Panc1 (cell line): ENCODE measurements at regions not wholly inside any gene's neighbourhood (a gene's known extent, or its start where the extent isn't known, plus 50 kb on each side); places are given as distances from the start of the nearest gene placed in this dataset.

Source experiments
- ATAC-seq: fragments of 200-7000 bp; cut with Tn5 transposase; 2 replicates; pipeline ENCODE4 v1.9.1; 2020; ENCODE audit warnings: mild to moderate bottlenecking, moderate library complexity
- BruUV-seq: library from RNA; stranded (reverse); fragments of 400-500 nt; replicated peaks from 2 replicates; lab custom pipeline; 2021; lab: Mats Ljungman, UMichigan
- CTCF ChIA-PET: fragments of 300-600 bp; sonication (Branson Sonifier 250); formaldehyde crosslinking; loops from one replicate; lab custom pipeline; 2022; ENCODE audit warnings: antibody characterized with exemption; lab: Charles Lee
- POLR2A ChIA-PET: fragments of 300-600 bp; sonication (Branson Sonifier 250); formaldehyde crosslinking; loops from one replicate; lab custom pipeline; 2022; ENCODE audit warnings: antibody characterized with exemption; lab: Charles Lee
- DNase-seq: peaks from one replicate; pipeline ENCODE4 v3.0.0-alpha.2; 2010; ENCODE audit warnings: low read depth, low spot score
- H3K27ac ChIP-seq: 2 replicates; pipeline ENCODE4 v1.5.1; 2011; ENCODE audit warnings: mild to moderate bottlenecking, low read length, inconsistent platforms
- H3K27me3 ChIP-seq: fragments of 200-500 bp; sonication (Bioruptor generic); 2 replicates; pipeline ENCODE4 v1.6.0; 2014; ENCODE audit warnings: low read length, inconsistent platforms; ENCODE audit not compliant: control insufficient read depth, insufficient read depth
- H3K36me3 ChIP-seq: fragments of 200-500 bp; sonication (Bioruptor generic); 2 replicates; pipeline ENCODE4 v1.5.1; 2014; ENCODE audit warnings: inconsistent platforms, mild to moderate bottlenecking, low read length, moderate library complexity; ENCODE audit not compliant: control insufficient read depth, insufficient read depth
- H3K4me1 ChIP-seq: 2 replicates; pipeline ENCODE4 v1.5.1; 2011; ENCODE audit warnings: inconsistent platforms, mild to moderate bottlenecking, low read length, moderate library complexity; ENCODE audit not compliant: control insufficient read depth, insufficient read depth
- H3K4me3 ChIP-seq, 2 experiments: 2 replicates each; pipeline ENCODE4 v1.5.1; 2011 to 2012; ENCODE audit warnings: low read depth in 2 of 2, low read length in 2 of 2, mild to moderate bottlenecking in 2 of 2, inconsistent platforms in 1 of 2, moderate library complexity in 1 of 2
- H3K9me3 ChIP-seq: fragments of 200-500 bp; sonication (Bioruptor generic); 2 replicates; pipeline ENCODE4 v1.5.1; 2014; ENCODE audit warnings: low read depth, mild to moderate bottlenecking, inconsistent platforms, low read length, moderate library complexity; ENCODE audit not compliant: control insufficient read depth, insufficient read depth
- POLR2AphosphoS5 ChIP-seq: IDR thresholded peaks from 2 replicates; pipeline ENCODE4 v1.6.1; 2012; ENCODE audit warnings: mild to moderate bottlenecking, low read depth, low read length, moderate library complexity
- REST ChIP-seq, 2 experiments: IDR thresholded peaks; 2 replicates each; pipeline ENCODE4 v1.6.1; 2011 to 2012; ENCODE audit warnings: low read depth in 2 of 2, control low read depth in 1 of 2, low read length in 1 of 2, mild to moderate bottlenecking in 1 of 2, moderate library complexity in 1 of 2; ENCODE audit not compliant: insufficient read depth in 1 of 2
- SIN3A ChIP-seq: IDR thresholded peaks from 2 replicates; pipeline ENCODE4 v1.6.1; 2012; ENCODE audit warnings: low read depth, mild to moderate bottlenecking, low read length, moderate library complexity, borderline replicate concordance; ENCODE audit not compliant: insufficient read depth
- TCF7L2 ChIP-seq: IDR thresholded peaks from 2 replicates; pipeline ENCODE4 v1.6.1; 2011; ENCODE audit warnings: mild to moderate bottlenecking, low read depth, low read length, inconsistent platforms
- in situ Hi-C: cut with HindIII; loops from 2 replicates; pipeline ENCODE4 v1.10.0; 2016; ENCODE audit warnings: low sequenced_read_pairs, low pct_unique_long_range_greater_than_20kb
- intact Hi-C: fragments of 100-400 bp; cut with micrococcal nuclease; formaldehyde crosslinking; loops from one replicate; pipeline ENCODE4 v1.10.0; 2022; ENCODE audit not compliant: unreplicated experiment
- TF ChIP-seq, protein P1 (sequence below): fragments of 450-650 bp; IDR thresholded peaks from 2 replicates; pipeline ENCODE4 v1.5.1; 2017; ENCODE audit warnings: mild to moderate bottlenecking

DNA sequence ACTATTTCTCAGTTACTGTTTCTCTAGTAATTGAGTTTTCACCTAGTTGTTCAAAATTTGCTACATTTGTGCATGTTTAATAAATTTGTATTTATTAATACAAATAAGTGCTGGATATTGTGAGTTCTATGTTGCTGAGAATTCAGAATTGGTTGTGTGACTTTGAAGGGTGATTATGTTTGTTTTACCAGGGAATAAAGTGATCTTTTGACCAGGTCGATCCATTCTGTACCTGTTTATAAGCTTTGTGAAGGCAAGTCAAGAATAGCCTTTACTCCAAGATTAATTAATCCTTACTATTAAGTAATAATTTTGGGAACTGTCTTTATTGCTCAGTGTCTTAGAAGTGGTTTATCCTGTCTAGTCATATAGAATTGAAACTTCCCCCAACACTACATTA, 230.0 kb upstream of the GYPC start:
- ChIA-PET CTCF (no interaction called here), POLR2A (no interaction called here)
- intact Hi-C loops: no loop called here
- in situ Hi-C loops: no loop called here
- BruUV-seq: no TSS peak
- 0 out of 2 replicates have a peak, but pooled peaks cover 5% of the 10 kb centered on the region for H3K9me3 ChIP-seq
- no peak overlapping the region for H3K27ac ChIP-seq
- ATAC-seq: no peak
- H3K27me3 ChIP-seq: no peaks in the 10 kb centered on the region
- H3K36me3 ChIP-seq: no peaks in the 10 kb centered on the region
- TF ChIP-seq POLR2AphosphoS5: no peak
- TF ChIP-seq REST (IDR thresholded peaks at IDR 0.05; ENCODE audit: insufficient read depth in 1 of 2, low read depth in 2 of 2, low read length in 1 of 2): no peak
- TF ChIP-seq, protein P1, sequence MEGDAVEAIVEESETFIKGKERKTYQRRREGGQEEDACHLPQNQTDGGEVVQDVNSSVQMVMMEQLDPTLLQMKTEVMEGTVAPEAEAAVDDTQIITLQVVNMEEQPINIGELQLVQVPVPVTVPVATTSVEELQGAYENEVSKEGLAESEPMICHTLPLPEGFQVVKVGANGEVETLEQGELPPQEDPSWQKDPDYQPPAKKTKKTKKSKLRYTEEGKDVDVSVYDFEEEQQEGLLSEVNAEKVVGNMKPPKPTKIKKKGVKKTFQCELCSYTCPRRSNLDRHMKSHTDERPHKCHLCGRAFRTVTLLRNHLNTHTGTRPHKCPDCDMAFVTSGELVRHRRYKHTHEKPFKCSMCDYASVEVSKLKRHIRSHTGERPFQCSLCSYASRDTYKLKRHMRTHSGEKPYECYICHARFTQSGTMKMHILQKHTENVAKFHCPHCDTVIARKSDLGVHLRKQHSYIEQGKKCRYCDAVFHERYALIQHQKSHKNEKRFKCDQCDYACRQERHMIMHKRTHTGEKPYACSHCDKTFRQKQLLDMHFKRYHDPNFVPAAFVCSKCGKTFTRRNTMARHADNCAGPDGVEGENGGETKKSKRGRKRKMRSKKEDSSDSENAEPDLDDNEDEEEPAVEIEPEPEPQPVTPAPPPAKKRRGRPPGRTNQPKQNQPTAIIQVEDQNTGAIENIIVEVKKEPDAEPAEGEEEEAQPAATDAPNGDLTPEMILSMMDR: no peak
- TF ChIP-seq SIN3A: no peak
- TF ChIP-seq TCF7L2: no peak
- no peak for DNase-seq
- no peaks in the 10 kb centered on the region for H3K4me1 ChIP-seq
- H3K4me3 ChIP-seq: no peak overlapping the region

GRCh38 chr2:126429103-126429502, 226.9 kb upstream of the GYPC start:
- TF ChIP-seq, protein P1: no peak
- TF ChIP-seq REST (IDR thresholded peaks at IDR 0.05; ENCODE audit: insufficient read depth in 1 of 2, low read depth in 2 of 2, low read length in 1 of 2) (no peak), POLR2AphosphoS5 (no peak), SIN3A (no peak), TCF7L2 (no peak)
- Histone ChIP-seq H3K4me3 (no peak overlapping the region), H3K27ac (no peak overlapping the region), H3K27me3 (no peaks in the 10 kb centered on the region), H3K4me1 (no peaks in the 10 kb centered on the region), H3K36me3 (no peaks in the 10 kb centered on the region), H3K9me3 (0 out of 2 replicates have a peak, but pooled peaks cover 4% of the 10 kb centered on the region)
- ATAC-seq: no peak
- in situ Hi-C loops: no loop called here
- DNase-seq: no peak
- ChIA-PET POLR2A (no interaction called here), CTCF (no interaction called here)
- BruUV-seq: no TSS peak
- intact Hi-C loops: no loop called here
